Endothelial cell (in vitro differentiated cells): ENCODE measurements at regions not wholly inside any gene's neighbourhood (a gene's known extent, or its start where the extent isn't known, plus 50 kb on each side); places are given as distances from the start of the nearest gene placed in this dataset.

Source experiments
- DNase-seq: peaks from one replicate; pipeline ENCODE4 v3.0.0; 2021; ENCODE audit warnings: low spot score
- H3K27ac Mint-ChIP-seq: one replicate; pipeline ENCODE4 v1.8.0; 2021; ENCODE audit warnings: mixed read lengths, inconsistent platforms; ENCODE audit not compliant: unreplicated experiment
- H3K27me3 Mint-ChIP-seq: one replicate; pipeline ENCODE4 v1.8.0; 2021; ENCODE audit warnings: mild to moderate bottlenecking, moderate library complexity, mixed read lengths, inconsistent platforms; ENCODE audit not compliant: unreplicated experiment
- H3K36me3 Mint-ChIP-seq: one replicate; pipeline ENCODE4 v1.8.0; 2021; ENCODE audit warnings: mild to moderate bottlenecking, low read depth, mixed read lengths, inconsistent platforms; ENCODE audit not compliant: unreplicated experiment
- H3K4me1 Mint-ChIP-seq: one replicate; pipeline ENCODE4 v1.8.0; 2021; ENCODE audit warnings: mild to moderate bottlenecking, mixed read lengths, inconsistent platforms; ENCODE audit not compliant: unreplicated experiment
- H3K4me3 Mint-ChIP-seq: one replicate; pipeline ENCODE4 v1.8.0; 2021; ENCODE audit warnings: mild to moderate bottlenecking, mixed read lengths, inconsistent platforms; ENCODE audit not compliant: unreplicated experiment
- H3K9me3 Mint-ChIP-seq: one replicate; pipeline ENCODE4 v1.8.0; 2021; ENCODE audit warnings: mixed read lengths, inconsistent platforms; ENCODE audit not compliant: unreplicated experiment
- CTCF ChIP-seq: fragments of 200-600 bp; sonication (generic); IDR thresholded peaks from one replicate; pipeline ENCODE4 v1.5.0; 2021; ENCODE audit warnings: antibody characterized with exemption; ENCODE audit not compliant: unreplicated experiment

- no peaks in the 10 kb centered on the region for H3K9me3 Mint-ChIP-seq
- no peak for TF ChIP-seq CTCF
- H3K27me3 Mint-ChIP-seq: no peaks in the 10 kb centered on the region
- no peak overlapping the region for H3K4me3 Mint-ChIP-seq
- no peaks in the 10 kb centered on the region for H3K36me3 Mint-ChIP-seq
- H3K4me1 Mint-ChIP-seq: peaks cover 31% of the 10 kb centered on the region
- no peak for DNase-seq
- peak overlapping the region; percentile 57 for H3K27ac Mint-ChIP-seq
Measured at GRCh38 chr9:86598411-86599239, 244.4 kb upstream of the TUT7 start.

GRCh38 chr9:86594724-86595123 is 240.5 kb upstream of the TUT7 start:
- Mint-ChIP-seq H3K36me3 (no peaks in the 10 kb centered on the region), H3K9me3 (no peaks in the 10 kb centered on the region), H3K4me3 (no peak overlapping the region), H3K27ac (no peak overlapping the region), H3K27me3 (peaks cover 2% of the 10 kb centered on the region), H3K4me1 (peaks cover 15% of the 10 kb centered on the region)
- no peak for TF ChIP-seq CTCF
- DNase-seq: no peak

GRCh38 chr9:86591472-86591871 is 237.3 kb upstream of the TUT7 start:
- no peak for DNase-seq
- H3K27me3 Mint-ChIP-seq: peaks cover 2% of the 10 kb centered on the region
- H3K9me3 Mint-ChIP-seq: no peaks in the 10 kb centered on the region
- H3K4me1 Mint-ChIP-seq: no peaks in the 10 kb centered on the region
- no peaks in the 10 kb centered on the region for H3K36me3 Mint-ChIP-seq
- no peak overlapping the region for H3K27ac Mint-ChIP-seq
- TF ChIP-seq CTCF: no peak
- H3K4me3 Mint-ChIP-seq: no peak overlapping the region

GRCh38 chr9:86589730-86590129 is 235.5 kb upstream of the TUT7 start:
- no peaks in the 10 kb centered on the region for H3K36me3 Mint-ChIP-seq
- no peak overlapping the region for H3K27ac Mint-ChIP-seq
- peaks cover 2% of the 10 kb centered on the region for H3K27me3 Mint-ChIP-seq
- DNase-seq: no peak
- no peak overlapping the region for H3K4me3 Mint-ChIP-seq
- TF ChIP-seq CTCF: no peak
- no peaks in the 10 kb centered on the region for H3K9me3 Mint-ChIP-seq
- no peaks in the 10 kb centered on the region for H3K4me1 Mint-ChIP-seq

- H3K9me3 Mint-ChIP-seq: no peaks in the 10 kb centered on the region
- H3K27me3 Mint-ChIP-seq: peaks cover 2% of the 10 kb centered on the region
- no peaks in the 10 kb centered on the region for H3K36me3 Mint-ChIP-seq
- no peak overlapping the region for H3K27ac Mint-ChIP-seq
- no peak overlapping the region for H3K4me3 Mint-ChIP-seq
- no peaks in the 10 kb centered on the region for H3K4me1 Mint-ChIP-seq
- peak; percentile 25 for TF ChIP-seq CTCF
- peak; percentile 17 for DNase-seq
Measured at GRCh38 chr9:86589273-86589672, 235.1 kb upstream of the TUT7 start.
